ENCODE measurements at regions not wholly inside any gene's neighbourhood (a gene's known extent, or its start where the extent isn't known, plus 50 kb on each side); places are given as distances from the start of the nearest gene placed in this dataset.

GRCh38 chr2:128922154-128922553 is 603.5 kb upstream of the HS6ST1 start:
- no peaks in the 10 kb centered on the region for H3K4me1 ChIP-seq (ENCODE audit: control insufficient read depth, insufficient read depth, low read length)
- H3K9me3 ChIP-seq (ENCODE audit: control insufficient read depth, insufficient read depth, low read length), result no peaks in the 10 kb centered on the region
- no peak overlapping the region for H3K4me3 ChIP-seq (ENCODE audit: low read depth, low read length)
- no peaks in the 10 kb centered on the region for H3K27me3 ChIP-seq (ENCODE audit: control insufficient read depth, insufficient read depth, low read length)
- H3K9ac ChIP-seq (ENCODE audit: low read depth, low read length), result no peak overlapping the region
- no peaks in the 10 kb centered on the region for H3K36me3 ChIP-seq (ENCODE audit: control insufficient read depth, insufficient read depth, low read length)
- no peak overlapping the region for H3K27ac ChIP-seq (ENCODE audit: low read depth, low read length)

GRCh38 chr2:128925631-128926030 is 607.0 kb upstream of the HS6ST1 start:
- Histone ChIP-seq H3K9me3 (ENCODE audit: control insufficient read depth, insufficient read depth, low read length) (no peaks in the 10 kb centered on the region; the same call in 1 of the 2 replicates), H3K9ac (ENCODE audit: low read depth, low read length) (no peak overlapping the region), H3K27ac (ENCODE audit: low read depth, low read length) (no peak overlapping the region), H3K27me3 (ENCODE audit: control insufficient read depth, insufficient read depth, low read length) (no peaks in the 10 kb centered on the region), H3K36me3 (ENCODE audit: control insufficient read depth, insufficient read depth, low read length) (no peaks in the 10 kb centered on the region), H3K4me3 (ENCODE audit: low read depth, low read length) (no peak overlapping the region), H3K4me1 (ENCODE audit: control insufficient read depth, insufficient read depth, low read length) (no peaks in the 10 kb centered on the region)

GRCh38 chr2:128930101-128930500 is 611.4 kb upstream of the HS6ST1 start:
- Histone ChIP-seq H3K27ac (ENCODE audit: low read depth, low read length) (no peak overlapping the region), H3K36me3 (ENCODE audit: control insufficient read depth, insufficient read depth, low read length) (no peaks in the 10 kb centered on the region), H3K4me1 (ENCODE audit: control insufficient read depth, insufficient read depth, low read length) (no peaks in the 10 kb centered on the region), H3K9ac (ENCODE audit: low read depth, low read length) (no peak overlapping the region), H3K27me3 (ENCODE audit: control insufficient read depth, insufficient read depth, low read length) (no peaks in the 10 kb centered on the region), H3K9me3 (ENCODE audit: control insufficient read depth, insufficient read depth, low read length) (no peaks in the 10 kb centered on the region; the same call in 1 of the 2 replicates), H3K4me3 (ENCODE audit: low read depth, low read length) (no peak overlapping the region)

GRCh38 chr2:128940378-128940777 is 621.7 kb upstream of the HS6ST1 start:
- Histone ChIP-seq H3K27me3 (ENCODE audit: control insufficient read depth, insufficient read depth, low read length) (no peaks in the 10 kb centered on the region), H3K9ac (ENCODE audit: low read depth, low read length) (no peak overlapping the region), H3K4me3 (ENCODE audit: low read depth, low read length) (no peak overlapping the region), H3K9me3 (ENCODE audit: control insufficient read depth, insufficient read depth, low read length) (no peaks in the 10 kb centered on the region), H3K36me3 (ENCODE audit: control insufficient read depth, insufficient read depth, low read length) (no peaks in the 10 kb centered on the region), H3K4me1 (ENCODE audit: control insufficient read depth, insufficient read depth, low read length) (no peaks in the 10 kb centered on the region), H3K27ac (ENCODE audit: low read depth, low read length) (no peak overlapping the region)

- Histone ChIP-seq H3K27me3 (ENCODE audit: control insufficient read depth, insufficient read depth, low read length) (no peaks in the 10 kb centered on the region), H3K9ac (ENCODE audit: low read depth, low read length) (no peak overlapping the region), H3K4me1 (ENCODE audit: control insufficient read depth, insufficient read depth, low read length) (no peaks in the 10 kb centered on the region), H3K36me3 (ENCODE audit: control insufficient read depth, insufficient read depth, low read length) (no peaks in the 10 kb centered on the region), H3K9me3 (ENCODE audit: control insufficient read depth, insufficient read depth, low read length) (no peaks in the 10 kb centered on the region), H3K27ac (ENCODE audit: low read depth, low read length) (no peak overlapping the region), H3K4me3 (ENCODE audit: low read depth, low read length) (no peak overlapping the region)
Observed at GRCh38 chr2:128941751-128942150, 623.1 kb upstream of the HS6ST1 start.

GRCh38 chr2:128949360-128949759 is 630.7 kb upstream of the HS6ST1 start:
- Histone ChIP-seq H3K9ac (ENCODE audit: low read depth, low read length) (no peak overlapping the region), H3K4me1 (ENCODE audit: control insufficient read depth, insufficient read depth, low read length) (no peaks in the 10 kb centered on the region), H3K9me3 (ENCODE audit: control insufficient read depth, insufficient read depth, low read length) (peaks cover 17% of the 10 kb centered on the region), H3K4me3 (ENCODE audit: low read depth, low read length) (no peak overlapping the region), H3K27me3 (ENCODE audit: control insufficient read depth, insufficient read depth, low read length) (no peaks in the 10 kb centered on the region), H3K36me3 (ENCODE audit: control insufficient read depth, insufficient read depth, low read length) (no peaks in the 10 kb centered on the region), H3K27ac (ENCODE audit: low read depth, low read length) (no peak overlapping the region)

- no peaks in the 10 kb centered on the region for H3K4me1 ChIP-seq (ENCODE audit: control insufficient read depth, insufficient read depth, low read length)
- no peak overlapping the region for H3K4me3 ChIP-seq (ENCODE audit: low read depth, low read length)
- peaks cover 17% of the 10 kb centered on the region for H3K9me3 ChIP-seq (ENCODE audit: control insufficient read depth, insufficient read depth, low read length)
- H3K27me3 ChIP-seq (ENCODE audit: control insufficient read depth, insufficient read depth, low read length), result no peaks in the 10 kb centered on the region
- no peak overlapping the region for H3K27ac ChIP-seq (ENCODE audit: low read depth, low read length)
- no peaks in the 10 kb centered on the region for H3K36me3 ChIP-seq (ENCODE audit: control insufficient read depth, insufficient read depth, low read length)
- H3K9ac ChIP-seq (ENCODE audit: low read depth, low read length), result no peak overlapping the region
Observed at GRCh38 chr2:128950758-128951157, 632.1 kb upstream of the HS6ST1 start.

GRCh38 chr2:128958241-128958640 is 639.6 kb upstream of the HS6ST1 start:
- peaks cover 20% of the 10 kb centered on the region for H3K9me3 ChIP-seq (ENCODE audit: control insufficient read depth, insufficient read depth, low read length)
- H3K36me3 ChIP-seq (ENCODE audit: control insufficient read depth, insufficient read depth, low read length), result no peaks in the 10 kb centered on the region
- no peak overlapping the region for H3K4me3 ChIP-seq (ENCODE audit: low read depth, low read length)
- H3K27ac ChIP-seq (ENCODE audit: low read depth, low read length), result no peak overlapping the region
- H3K9ac ChIP-seq (ENCODE audit: low read depth, low read length), result no peak overlapping the region
- H3K27me3 ChIP-seq (ENCODE audit: control insufficient read depth, insufficient read depth, low read length), result no peaks in the 10 kb centered on the region
- H3K4me1 ChIP-seq (ENCODE audit: control insufficient read depth, insufficient read depth, low read length), result no peaks in the 10 kb centered on the region

GRCh38 chr2:128967646-128968045 is 649.0 kb upstream of the HS6ST1 start:
- Histone ChIP-seq H3K9me3 (ENCODE audit: control insufficient read depth, insufficient read depth, low read length) (peaks cover 11% of the 10 kb centered on the region), H3K9ac (ENCODE audit: low read depth, low read length) (no peak overlapping the region), H3K4me3 (ENCODE audit: low read depth, low read length) (no peak overlapping the region), H3K27me3 (ENCODE audit: control insufficient read depth, insufficient read depth, low read length) (no peaks in the 10 kb centered on the region), H3K4me1 (ENCODE audit: control insufficient read depth, insufficient read depth, low read length) (no peaks in the 10 kb centered on the region), H3K36me3 (ENCODE audit: control insufficient read depth, insufficient read depth, low read length) (no peaks in the 10 kb centered on the region), H3K27ac (ENCODE audit: low read depth, low read length) (no peak overlapping the region)

GRCh38 chr2:128969374-128969773 is 650.7 kb upstream of the HS6ST1 start:
- no peaks in the 10 kb centered on the region for H3K4me1 ChIP-seq (ENCODE audit: control insufficient read depth, insufficient read depth, low read length)
- no peaks in the 10 kb centered on the region for H3K36me3 ChIP-seq (ENCODE audit: control insufficient read depth, insufficient read depth, low read length)
- no peak overlapping the region for H3K9ac ChIP-seq (ENCODE audit: low read depth, low read length)
- no peak overlapping the region for H3K27ac ChIP-seq (ENCODE audit: low read depth, low read length)
- H3K9me3 ChIP-seq (ENCODE audit: control insufficient read depth, insufficient read depth, low read length), result no peaks in the 10 kb centered on the region
- no peaks in the 10 kb centered on the region for H3K27me3 ChIP-seq (ENCODE audit: control insufficient read depth, insufficient read depth, low read length)
- no peak overlapping the region for H3K4me3 ChIP-seq (ENCODE audit: low read depth, low read length)

- Histone ChIP-seq H3K27ac (ENCODE audit: low read depth, low read length) (no peak overlapping the region), H3K4me1 (ENCODE audit: control insufficient read depth, insufficient read depth, low read length) (no peaks in the 10 kb centered on the region), H3K9me3 (ENCODE audit: control insufficient read depth, insufficient read depth, low read length) (no peaks in the 10 kb centered on the region), H3K27me3 (ENCODE audit: control insufficient read depth, insufficient read depth, low read length) (no peaks in the 10 kb centered on the region), H3K36me3 (ENCODE audit: control insufficient read depth, insufficient read depth, low read length) (no peaks in the 10 kb centered on the region), H3K4me3 (ENCODE audit: low read depth, low read length) (no peak overlapping the region), H3K9ac (ENCODE audit: low read depth, low read length) (no peak overlapping the region)
Observed at GRCh38 chr2:128970332-128971116, 651.9 kb upstream of the HS6ST1 start.
